Neural progenitor cell (in vitro differentiated cells): ENCODE measurements at regions not wholly inside any gene's neighbourhood (a gene's known extent, or its start where the extent isn't known, plus 50 kb on each side); places are given as distances from the start of the nearest gene placed in this dataset.
"Not testable (repeated sequence)": the region's sequence is repeated elsewhere in the genome, so short reads cannot be mapped to it uniquely, and the experiment has no call there.

ENCODE experiments used
- DNase-seq: peaks from one replicate; pipeline ENCODE4 v3.0.0-alpha.2; 2016; ENCODE audit warnings: low spot score
- H2AFZ ChIP-seq: fragments of 200-600 bp; sonication (generic); replicated peaks from 2 replicates; pipeline ENCODE4 v1.6.1; 2016; ENCODE audit warnings: antibody characterized with exemption
- H3F3A ChIP-seq: fragments of 200-600 bp; sonication (generic); 2 replicates; pipeline ENCODE4 v1.6.1; 2016; ENCODE audit warnings: antibody characterized with exemption, low read depth
- H3K27ac ChIP-seq: fragments of 200-600 bp; sonication (generic); 2 replicates; pipeline ENCODE4 v1.5.1; 2016; ENCODE audit warnings: mild to moderate bottlenecking
- H3K27me3 ChIP-seq: fragments of 200-600 bp; sonication (generic); 2 replicates; pipeline ENCODE4 v1.6.1; 2016; ENCODE audit warnings: mild to moderate bottlenecking, moderate library complexity
- H3K36me3 ChIP-seq: fragments of 200-600 bp; sonication (generic); 2 replicates; pipeline ENCODE4 v1.5.1; 2016
- H3K4me1 ChIP-seq: fragments of 200-600 bp; sonication (generic); 2 replicates; pipeline ENCODE4 v1.6.1; 2016; ENCODE audit warnings: mixed run types
- H3K4me2 ChIP-seq: fragments of 200-600 bp; sonication (generic); 2 replicates; pipeline ENCODE4 v1.6.1; 2016
- H3K4me3 ChIP-seq: fragments of 200-600 bp; sonication (generic); 2 replicates; pipeline ENCODE4 v1.5.1; 2016
- H3K79me2 ChIP-seq: fragments of 200-600 bp; sonication (generic); 2 replicates; pipeline ENCODE4 v1.6.1; 2016; ENCODE audit warnings: low read depth
- H3K9ac ChIP-seq: fragments of 200-600 bp; sonication (generic); 2 replicates; pipeline ENCODE4 v1.6.1; 2016
- H3K9me3 ChIP-seq: fragments of 200-600 bp; sonication (generic); 2 replicates; pipeline ENCODE4 v1.5.1; 2016; ENCODE audit warnings: low read depth
- H4K20me1 ChIP-seq: fragments of 200-600 bp; sonication (generic); 2 replicates; pipeline ENCODE4 v1.6.1; 2016; ENCODE audit warnings: low read depth
- H3K27ac Mint-ChIP-seq: 3 replicates; pipeline ENCODE4 v1.8.0; 2021; ENCODE audit warnings: mixed read lengths
- H3K27me3 Mint-ChIP-seq: 2 replicates; pipeline ENCODE4 v1.8.0; 2022; ENCODE audit warnings: low read depth, mild to moderate bottlenecking, inconsistent platforms, moderate library complexity, mixed read lengths; ENCODE audit not compliant: insufficient read depth
- H3K36me3 Mint-ChIP-seq: 3 replicates; pipeline ENCODE4 v1.8.0; 2021; ENCODE audit warnings: mixed read lengths
- H3K4me1 Mint-ChIP-seq: 3 replicates; pipeline ENCODE4 v1.8.0; 2021; ENCODE audit warnings: mixed read lengths
- H3K4me3 Mint-ChIP-seq: 3 replicates; pipeline ENCODE4 v1.8.0; 2021; ENCODE audit warnings: mild to moderate bottlenecking, moderate library complexity, mixed read lengths
- H3K9me3 Mint-ChIP-seq: 3 replicates; pipeline ENCODE4 v1.8.0; 2020; ENCODE audit warnings: mixed read lengths
- CTCF ChIP-seq: fragments of 200-600 bp; sonication (generic); IDR thresholded peaks from 2 replicates; pipeline ENCODE4 v1.5.1; 2017; ENCODE audit warnings: antibody characterized with exemption, mild to moderate bottlenecking
- EZH2 ChIP-seq: fragments of 200-600 bp; sonication (generic); IDR thresholded peaks from 2 replicates; pipeline ENCODE4 v1.6.1; 2017; ENCODE audit warnings: antibody characterized with exemption, mild to moderate bottlenecking, moderate library complexity
- EZH2phosphoT487 ChIP-seq: fragments of 200-600 bp; sonication (generic); IDR thresholded peaks from 2 replicates; pipeline ENCODE4 v1.6.1; 2017; ENCODE audit warnings: antibody characterized with exemption

DNA sequence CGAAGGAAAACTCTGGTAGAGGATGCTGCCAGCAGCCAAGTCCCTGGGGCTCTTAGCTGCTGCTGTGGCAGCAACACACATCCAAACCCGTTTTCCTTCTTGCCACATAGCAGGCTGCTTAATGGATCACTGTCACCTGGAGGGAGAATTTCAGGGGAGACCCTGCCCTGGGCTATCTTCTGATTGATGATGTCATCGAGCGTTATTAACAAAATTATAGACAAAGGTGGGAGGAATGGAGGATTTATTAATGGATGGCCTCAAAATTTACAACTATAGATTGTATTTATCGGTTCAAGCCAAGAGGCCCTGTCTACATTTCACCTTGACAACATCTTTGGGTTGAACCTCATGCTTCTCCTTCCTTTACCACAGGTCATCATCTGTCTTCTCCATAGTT, 120.8 kb upstream of the PZP start:
- H2AFZ ChIP-seq = no peak overlapping the region

DNA sequence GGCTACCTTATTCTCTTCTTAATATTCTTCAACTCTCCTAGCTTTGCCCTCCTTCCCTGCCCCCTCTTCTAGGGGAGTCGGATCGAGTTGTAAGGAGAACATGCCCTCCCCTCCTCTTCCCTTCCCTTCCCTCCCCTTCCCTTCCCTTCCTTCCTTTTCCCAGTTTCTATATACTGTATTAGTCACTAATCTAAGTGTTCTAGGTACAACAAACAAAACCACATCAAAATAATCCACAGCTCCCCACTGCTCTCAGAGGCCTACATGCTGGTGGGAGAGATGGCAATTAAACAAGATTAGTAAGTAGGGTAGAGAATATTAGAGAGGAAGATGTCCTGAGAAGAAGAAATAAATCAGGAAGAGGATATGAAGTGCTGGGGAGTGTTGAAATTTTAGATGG, 119.9 kb upstream of the PZP start:
- no peak for DNase-seq
- Histone ChIP-seq H3K36me3 (no peaks in the 10 kb centered on the region), H3F3A (no peaks in the 10 kb centered on the region), H3K27ac (no peak overlapping the region), H3K79me2 (no peaks in the 10 kb centered on the region), H3K27me3 (no peaks in the 10 kb centered on the region), H2AFZ (no peak overlapping the region), H4K20me1 (no peaks in the 10 kb centered on the region), H3K9ac (no peak overlapping the region), H3K4me1 (no peaks in the 10 kb centered on the region), H3K4me3 (no peak overlapping the region), H3K4me2 (no peak overlapping the region), H3K9me3 (no peaks in the 10 kb centered on the region)
- no peak for TF ChIP-seq EZH2phosphoT487
- TF ChIP-seq CTCF = no peak
- no peak for TF ChIP-seq EZH2
- Mint-ChIP-seq H3K36me3 (peaks cover 10% of the 10 kb centered on the region), H3K4me1 (peaks cover 4% of the 10 kb centered on the region), H3K27me3 (peaks cover 5% of the 10 kb centered on the region), H3K4me3 (no peak overlapping the region), H3K9me3 (no peaks in the 10 kb centered on the region), H3K27ac (no peak overlapping the region)

More for the DNA sequence above, 120.8 kb upstream of the PZP start:
- H3K36me3 Mint-ChIP-seq = peaks cover 10% of the 10 kb centered on the region
- TF ChIP-seq EZH2 (no peak), CTCF (no peak), EZH2phosphoT487 (no peak)
- Histone ChIP-seq H3K9ac (no peak overlapping the region), H3K9me3 (no peaks in the 10 kb centered on the region), H3K79me2 (no peaks in the 10 kb centered on the region), H3K27ac (no peak overlapping the region), H4K20me1 (no peaks in the 10 kb centered on the region), H3K36me3 (no peaks in the 10 kb centered on the region), H3K4me3 (no peak overlapping the region), H3F3A (no peaks in the 10 kb centered on the region), H3K4me2 (no peak overlapping the region), H3K27me3 (no peaks in the 10 kb centered on the region), H3K4me1 (no peaks in the 10 kb centered on the region)
- H3K9me3 Mint-ChIP-seq = no peaks in the 10 kb centered on the region
- H3K4me3 Mint-ChIP-seq = no peak overlapping the region
- peaks cover 6% of the 10 kb centered on the region for H3K4me1 Mint-ChIP-seq
- no peak overlapping the region for H3K27ac Mint-ChIP-seq
- H3K27me3 Mint-ChIP-seq = peaks cover 6% of the 10 kb centered on the region
- no peak for DNase-seq

GRCh38 chr12:9327320-9327719, 119.1 kb upstream of the PZP start:
- Histone ChIP-seq H3K4me3 (no peak overlapping the region), H2AFZ (no peak overlapping the region), H3K9ac (no peak overlapping the region), H3K4me2 (no peak overlapping the region), H3K4me1 (no peaks in the 10 kb centered on the region), H3K79me2 (no peaks in the 10 kb centered on the region), H4K20me1 (no peaks in the 10 kb centered on the region), H3F3A (no peaks in the 10 kb centered on the region), H3K9me3 (no peaks in the 10 kb centered on the region), H3K36me3 (no peaks in the 10 kb centered on the region), H3K27ac (no peak overlapping the region), H3K27me3 (no peaks in the 10 kb centered on the region)
- DNase-seq = no peak
- H3K27ac Mint-ChIP-seq = no peak overlapping the region
- H3K4me1 Mint-ChIP-seq = peaks cover 4% of the 10 kb centered on the region
- peaks cover 5% of the 10 kb centered on the region for H3K27me3 Mint-ChIP-seq
- no peak overlapping the region for H3K4me3 Mint-ChIP-seq
- no peaks in the 10 kb centered on the region for H3K9me3 Mint-ChIP-seq
- peaks cover 10% of the 10 kb centered on the region for H3K36me3 Mint-ChIP-seq
- TF ChIP-seq CTCF (no peak), EZH2 (no peak), EZH2phosphoT487 (no peak)

DNA sequence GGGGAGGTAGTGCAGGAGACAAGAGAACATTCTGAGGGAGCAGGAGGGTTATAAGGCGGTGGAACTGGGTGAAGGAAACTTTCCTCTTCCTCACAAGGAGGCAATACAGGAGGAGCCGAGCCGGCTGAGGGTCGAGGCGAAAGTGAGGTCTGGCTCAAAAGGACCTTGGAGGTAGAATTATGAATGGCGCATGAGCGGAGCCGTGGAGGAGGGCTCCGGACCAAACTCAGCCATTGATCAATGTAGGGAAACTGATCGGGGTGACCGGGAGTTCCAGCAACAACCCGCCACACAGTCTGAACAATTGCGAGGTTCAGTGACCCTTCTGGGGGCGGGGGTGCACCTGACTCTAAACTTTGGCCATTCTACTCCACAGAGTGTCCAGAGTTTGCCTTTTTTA, 118.7 kb upstream of the PZP start:
- not testable (repeated sequence) for H3K79me2 ChIP-seq, H4K20me1 ChIP-seq, H3K27ac ChIP-seq, H3K36me3 ChIP-seq, H3K9ac ChIP-seq, H3K4me2 ChIP-seq, H3K9me3 Mint-ChIP-seq, H3K4me3 Mint-ChIP-seq, H3F3A ChIP-seq, H3K4me1 ChIP-seq, H3K36me3 Mint-ChIP-seq, H2AFZ ChIP-seq, H3K4me1 Mint-ChIP-seq, DNase-seq, H3K27me3 Mint-ChIP-seq, H3K9me3 ChIP-seq, H3K4me3 ChIP-seq, H3K27me3 ChIP-seq
- peak overlapping the region; percentile 72 for H3K27ac Mint-ChIP-seq
